Nephron (organoid): ENCODE measurements at regions not wholly inside any gene's neighbourhood (a gene's known extent, or its start where the extent isn't known, plus 50 kb on each side); places are given as distances from the start of the nearest gene placed in this dataset.

Experiments
- H3K27ac Mint-ChIP-seq, 3 experiments: 2 replicates each; pipeline ENCODE4 v1.8.0; 2020; ENCODE audit warnings: mixed read lengths in 3 of 3, mild to moderate bottlenecking in 2 of 3, moderate library complexity in 1 of 3
- H3K27me3 Mint-ChIP-seq: 2 replicates; pipeline ENCODE4 v1.8.0; 2021; ENCODE audit warnings: low read depth, mild to moderate bottlenecking, moderate library complexity, mixed read lengths
- H3K36me3 Mint-ChIP-seq: 2 replicates; pipeline ENCODE4 v1.8.0; 2020; ENCODE audit warnings: low read depth, mixed read lengths
- H3K4me1 Mint-ChIP-seq: 2 replicates; pipeline ENCODE4 v1.8.0; 2020; ENCODE audit warnings: mixed read lengths
- H3K4me3 Mint-ChIP-seq, 3 experiments: 2 replicates each; pipeline ENCODE4 v1.8.0; 2020; ENCODE audit warnings: mild to moderate bottlenecking in 3 of 3, mixed read lengths in 3 of 3, moderate library complexity in 2 of 3
- H3K9me3 Mint-ChIP-seq: 2 replicates; pipeline ENCODE4 v1.8.0; 2020; ENCODE audit warnings: mixed read lengths
- TF ChIP-seq, protein P1 (sequence below), 3 experiments: fragments of 200-600 bp; sonication (generic); IDR thresholded peaks; one replicate each; pipeline ENCODE4 v1.5.0; 2021; ENCODE audit warnings: antibody characterized with exemption in 3 of 3; ENCODE audit not compliant: unreplicated experiment in 3 of 3

DNA sequence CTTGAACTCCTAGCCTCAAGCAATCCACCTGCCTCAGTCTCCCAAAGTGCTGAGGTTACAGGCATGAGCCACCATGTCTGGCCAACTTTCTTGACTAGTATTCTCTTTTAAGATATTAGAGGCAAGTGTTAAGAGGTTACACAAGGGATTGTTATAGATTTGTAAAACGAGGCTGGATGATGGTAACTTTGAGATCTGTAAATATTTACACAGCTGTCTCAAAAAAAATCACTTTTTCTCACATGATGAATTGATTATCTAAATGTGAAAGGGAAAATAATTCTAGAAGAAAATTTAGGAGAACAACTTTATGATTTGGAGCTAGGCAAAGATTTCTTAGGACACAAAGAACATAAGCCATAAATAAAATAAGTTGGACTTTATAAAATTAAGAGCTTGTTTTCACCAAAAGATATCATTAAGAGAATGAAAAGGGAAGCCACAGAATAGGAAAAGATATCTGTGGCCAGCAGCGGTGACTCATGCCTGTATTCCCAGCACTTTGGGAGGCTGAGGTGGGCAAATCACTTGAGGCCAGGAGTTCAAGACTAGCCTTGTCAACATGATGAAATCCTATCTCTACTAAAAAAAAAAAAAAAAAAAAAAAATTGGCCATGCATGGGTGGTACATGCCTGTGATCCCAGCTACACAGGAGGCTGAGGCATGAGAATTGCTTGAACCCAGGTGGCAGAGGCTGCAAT is 77.4 kb downstream of the BBS10 start:
- peaks cover 5% of the 10 kb centered on the region for H3K27me3 Mint-ChIP-seq
- no peak overlapping the region for H3K4me3 Mint-ChIP-seq
- peaks cover 6% of the 10 kb centered on the region for H3K4me1 Mint-ChIP-seq
- H3K9me3 Mint-ChIP-seq: no peaks in the 10 kb centered on the region
- no peak overlapping the region for H3K27ac Mint-ChIP-seq
- TF ChIP-seq, protein P1, sequence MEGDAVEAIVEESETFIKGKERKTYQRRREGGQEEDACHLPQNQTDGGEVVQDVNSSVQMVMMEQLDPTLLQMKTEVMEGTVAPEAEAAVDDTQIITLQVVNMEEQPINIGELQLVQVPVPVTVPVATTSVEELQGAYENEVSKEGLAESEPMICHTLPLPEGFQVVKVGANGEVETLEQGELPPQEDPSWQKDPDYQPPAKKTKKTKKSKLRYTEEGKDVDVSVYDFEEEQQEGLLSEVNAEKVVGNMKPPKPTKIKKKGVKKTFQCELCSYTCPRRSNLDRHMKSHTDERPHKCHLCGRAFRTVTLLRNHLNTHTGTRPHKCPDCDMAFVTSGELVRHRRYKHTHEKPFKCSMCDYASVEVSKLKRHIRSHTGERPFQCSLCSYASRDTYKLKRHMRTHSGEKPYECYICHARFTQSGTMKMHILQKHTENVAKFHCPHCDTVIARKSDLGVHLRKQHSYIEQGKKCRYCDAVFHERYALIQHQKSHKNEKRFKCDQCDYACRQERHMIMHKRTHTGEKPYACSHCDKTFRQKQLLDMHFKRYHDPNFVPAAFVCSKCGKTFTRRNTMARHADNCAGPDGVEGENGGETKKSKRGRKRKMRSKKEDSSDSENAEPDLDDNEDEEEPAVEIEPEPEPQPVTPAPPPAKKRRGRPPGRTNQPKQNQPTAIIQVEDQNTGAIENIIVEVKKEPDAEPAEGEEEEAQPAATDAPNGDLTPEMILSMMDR (IDR thresholded peaks at IDR 0.05; ENCODE audit: unreplicated experiment in 3 of 3): no peak
- H3K36me3 Mint-ChIP-seq: no peaks in the 10 kb centered on the region

DNA sequence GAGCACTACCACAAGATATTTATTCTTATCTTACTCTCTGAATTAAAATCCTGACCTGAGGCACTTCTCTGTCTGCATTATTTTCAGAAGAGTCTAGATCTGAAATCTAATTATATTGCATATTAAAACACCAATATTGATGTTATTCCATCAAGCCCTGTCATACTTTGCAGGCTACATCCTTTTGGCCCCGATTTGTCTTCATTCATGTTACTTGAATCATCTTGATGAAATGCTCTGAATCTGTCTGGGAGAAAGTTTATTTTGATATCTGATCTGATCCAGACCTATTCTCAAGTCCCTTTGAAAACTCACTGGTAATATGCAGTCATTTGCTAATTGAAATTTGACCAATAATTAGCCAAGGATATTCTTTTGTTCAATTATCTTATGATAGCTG is 79.9 kb downstream of the BBS10 start:
- Mint-ChIP-seq H3K36me3 (no peaks in the 10 kb centered on the region), H3K4me3 (no peak overlapping the region), H3K4me1 (no peaks in the 10 kb centered on the region), H3K27ac (no peak overlapping the region), H3K27me3 (no peaks in the 10 kb centered on the region), H3K9me3 (peaks cover 6% of the 10 kb centered on the region)
- TF ChIP-seq, protein P1 (IDR thresholded peaks at IDR 0.05; ENCODE audit: unreplicated experiment in 3 of 3): no peak

DNA sequence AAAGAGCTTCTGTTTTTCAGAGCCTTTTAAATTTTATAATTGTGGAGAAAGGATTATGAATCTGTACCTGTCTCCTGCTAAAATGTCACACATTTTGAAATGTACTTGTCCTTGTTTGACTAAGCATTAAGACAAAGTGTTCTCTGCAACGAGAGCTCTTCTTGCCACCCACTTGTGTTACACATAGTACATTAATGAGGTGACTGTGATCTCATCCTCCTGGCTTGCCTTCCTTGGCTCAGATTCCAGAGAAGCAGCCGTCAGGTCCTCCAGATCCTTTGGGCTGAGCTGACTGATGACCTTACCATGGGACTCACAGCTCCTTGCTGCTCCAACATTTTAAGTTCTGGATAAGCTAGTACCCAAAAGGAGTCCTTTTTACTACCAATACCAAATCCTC is 81.4 kb downstream of the BBS10 start:
- TF ChIP-seq, protein P1 (IDR thresholded peaks at IDR 0.05; ENCODE audit: unreplicated experiment in 3 of 3): no peak
- no peak overlapping the region for H3K4me3 Mint-ChIP-seq
- no peaks in the 10 kb centered on the region for H3K4me1 Mint-ChIP-seq
- H3K27ac Mint-ChIP-seq: no peak overlapping the region
- no peaks in the 10 kb centered on the region for H3K36me3 Mint-ChIP-seq
- no peaks in the 10 kb centered on the region for H3K27me3 Mint-ChIP-seq
- H3K9me3 Mint-ChIP-seq: peaks cover 10% of the 10 kb centered on the region

DNA sequence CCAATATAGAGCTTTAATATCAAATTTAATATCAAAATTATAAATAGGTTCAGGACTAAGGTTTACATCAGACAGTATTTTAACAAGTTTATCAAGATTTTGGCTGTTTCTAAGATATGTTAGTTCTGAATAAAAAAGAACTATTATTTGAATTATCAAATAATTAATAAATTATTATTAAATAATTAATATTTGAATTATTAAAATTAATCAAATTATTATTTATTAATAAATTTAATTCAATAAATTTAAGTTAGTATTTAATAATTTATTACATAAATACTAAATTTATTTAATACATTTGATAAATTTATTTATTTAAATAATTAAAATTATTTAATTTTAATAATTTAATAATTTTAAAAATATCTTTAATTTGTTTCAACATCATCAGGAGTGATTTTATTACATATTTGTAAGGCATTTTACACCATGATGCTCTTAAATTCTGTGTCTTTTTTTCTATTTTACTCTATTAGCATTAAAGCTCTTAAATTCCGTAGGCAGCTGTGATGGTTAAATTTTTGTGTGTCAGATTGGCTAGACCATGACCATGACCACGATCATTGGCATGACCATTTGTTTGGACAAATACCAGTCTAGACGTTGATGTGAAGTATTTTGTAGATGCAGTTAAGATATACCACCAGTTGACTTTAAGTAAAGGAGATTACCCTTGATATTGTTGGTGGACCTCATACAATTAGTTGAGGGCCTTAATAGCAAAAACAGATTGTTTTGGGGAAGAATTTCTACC is 82.6 kb downstream of the BBS10 start:
- no peak overlapping the region for H3K4me3 Mint-ChIP-seq
- no peak overlapping the region for H3K27ac Mint-ChIP-seq
- TF ChIP-seq, protein P1 (IDR thresholded peaks at IDR 0.05; ENCODE audit: unreplicated experiment in 3 of 3): no peak
- H3K9me3 Mint-ChIP-seq: peaks cover 13% of the 10 kb centered on the region
- H3K27me3 Mint-ChIP-seq: no peaks in the 10 kb centered on the region
- no peaks in the 10 kb centered on the region for H3K36me3 Mint-ChIP-seq
- no peaks in the 10 kb centered on the region for H3K4me1 Mint-ChIP-seq

DNA sequence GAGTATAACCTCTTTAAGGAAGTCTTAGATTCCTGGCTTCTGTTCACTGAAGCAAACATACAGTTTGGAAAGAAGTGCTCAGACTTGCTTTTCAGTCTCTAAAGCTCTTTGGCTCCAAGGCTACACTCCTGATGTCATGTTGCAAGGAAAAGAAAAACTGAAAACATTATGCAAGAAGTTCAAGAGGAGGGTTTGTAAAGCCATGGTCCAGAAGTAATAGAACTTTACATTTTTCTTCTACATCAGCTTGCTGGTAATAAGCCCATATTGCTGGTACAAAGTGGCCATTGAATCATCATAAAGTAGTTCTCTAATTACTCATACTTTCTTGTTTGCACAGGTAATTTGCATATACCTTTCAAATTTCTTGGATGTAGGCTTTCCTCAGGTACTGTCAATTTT is 83.6 kb downstream of the BBS10 start:
- H3K4me3 Mint-ChIP-seq: no peak overlapping the region
- TF ChIP-seq, protein P1 (IDR thresholded peaks at IDR 0.05; ENCODE audit: unreplicated experiment in 3 of 3): no peak
- peaks cover 17% of the 10 kb centered on the region for H3K9me3 Mint-ChIP-seq
- peaks cover 6% of the 10 kb centered on the region for H3K4me1 Mint-ChIP-seq
- no peaks in the 10 kb centered on the region for H3K27me3 Mint-ChIP-seq
- no peak overlapping the region for H3K27ac Mint-ChIP-seq
- H3K36me3 Mint-ChIP-seq: no peaks in the 10 kb centered on the region
